ENCODE measurements at regions not wholly inside any gene's neighbourhood (a gene's known extent, or its start where the extent isn't known, plus 50 kb on each side); places are given as distances from the start of the nearest gene placed in this dataset.

- no peaks in the 10 kb centered on the region for H3K9me3 ChIP-seq (ENCODE audit: low read length)
- H3K4me3 ChIP-seq (ENCODE audit: low read length): no peak overlapping the region
- H2AFZ ChIP-seq (ENCODE audit: low read depth, low read length): no peak overlapping the region
Observed at GRCh38 chr1:163864207-163864606, 542.5 kb downstream of the NUF2 start.

GRCh38 chr1:163866564-163866963 is 544.8 kb downstream of the NUF2 start:
- Histone ChIP-seq H3K4me2 (ENCODE audit: low read length) (no peak overlapping the region), H3K9me3 (ENCODE audit: low read length) (no peaks in the 10 kb centered on the region), H3K27ac (ENCODE audit: low read length) (no peak overlapping the region), H3K9ac (ENCODE audit: low read length) (no peak overlapping the region), H4K20me1 (ENCODE audit: insufficient read depth) (no peaks in the 10 kb centered on the region), H3K27me3 (ENCODE audit: insufficient read depth, low read depth, low read length) (no peaks in the 10 kb centered on the region), H3K9me2 (ENCODE audit: insufficient read depth, low read length) (no peaks in the 10 kb centered on the region), H3K79me2 (replicated peaks; ENCODE audit: insufficient read depth, low read length) (no peaks in the 10 kb centered on the region), H3K4me3 (ENCODE audit: low read length) (no peak overlapping the region), H3F3A (ENCODE audit: insufficient read depth, low read length, poor library complexity, severe bottlenecking) (no peaks in the 10 kb centered on the region), H3K36me3 (ENCODE audit: insufficient read depth, low read length) (no peaks in the 10 kb centered on the region), H2AFZ (ENCODE audit: low read depth, low read length) (no peak overlapping the region)
- TF ChIP-seq EP300 (conservative IDR thresholded peaks at IDR 0.05; ENCODE audit: poor library complexity, severe bottlenecking) (no peak), EZH2 (IDR thresholded peaks at IDR 0.05; ENCODE audit: borderline replicate concordance, insufficient read depth, low read length, poor library complexity, severe bottlenecking) (no peak), CTCF (IDR thresholded peaks at IDR 0.05; ENCODE audit: poor library complexity, severe bottlenecking) (no peak), SMC3 (conservative IDR thresholded peaks at IDR 0.05; ENCODE audit: poor library complexity) (no peak), REST (IDR thresholded peaks at IDR 0.05; ENCODE audit: borderline replicate concordance) (no peak), MXI1 (conservative IDR thresholded peaks at IDR 0.05; ENCODE audit: poor library complexity, severe bottlenecking) (no peak)

More at GRCh38 chr1:163864207-163864606, 542.5 kb downstream of the NUF2 start:
- Histone ChIP-seq H3K9ac (ENCODE audit: low read length) (no peak overlapping the region), H3F3A (ENCODE audit: insufficient read depth, low read length, poor library complexity, severe bottlenecking) (no peaks in the 10 kb centered on the region), H3K4me2 (ENCODE audit: low read length) (no peak overlapping the region), H4K20me1 (ENCODE audit: insufficient read depth) (no peaks in the 10 kb centered on the region), H3K27ac (ENCODE audit: low read length) (no peak overlapping the region), H3K9me2 (ENCODE audit: insufficient read depth, low read length) (no peaks in the 10 kb centered on the region), H3K36me3 (ENCODE audit: insufficient read depth, low read length) (no peaks in the 10 kb centered on the region), H3K79me2 (replicated peaks; ENCODE audit: insufficient read depth, low read length) (no peaks in the 10 kb centered on the region), H3K27me3 (ENCODE audit: insufficient read depth, low read depth, low read length) (no peaks in the 10 kb centered on the region)
- TF ChIP-seq CTCF (IDR thresholded peaks at IDR 0.05; ENCODE audit: poor library complexity, severe bottlenecking): no peak
- TF ChIP-seq EP300 (conservative IDR thresholded peaks at IDR 0.05; ENCODE audit: poor library complexity, severe bottlenecking): no peak
- TF ChIP-seq POLR2AphosphoS5 (IDR thresholded peaks at IDR 0.05): no peak
- no peak for TF ChIP-seq RAD21 (conservative IDR thresholded peaks at IDR 0.05)
- TF ChIP-seq MXI1 (conservative IDR thresholded peaks at IDR 0.05; ENCODE audit: poor library complexity, severe bottlenecking): no peak
- TF ChIP-seq REST (IDR thresholded peaks at IDR 0.05; ENCODE audit: borderline replicate concordance): no peak
- no peak for TF ChIP-seq TAF1 (IDR thresholded peaks at IDR 0.05; ENCODE audit: low read depth)
- no peak for TF ChIP-seq EZH2 (IDR thresholded peaks at IDR 0.05; ENCODE audit: borderline replicate concordance, insufficient read depth, low read length, poor library complexity, severe bottlenecking)
- TF ChIP-seq SMC3 (conservative IDR thresholded peaks at IDR 0.05; ENCODE audit: poor library complexity): no peak

Measured in neural cell (in vitro differentiated cells).